Testis (tissue), 2 donors: ENCODE measurements at regions not wholly inside any gene's neighbourhood (a gene's known extent, or its start where the extent isn't known, plus 50 kb on each side); places are given as distances from the start of the nearest gene placed in this dataset.

Experiments
- DNase-seq: peaks from one replicate; pipeline ENCODE4 v3.0.0-alpha.2; 2019
- H3K27ac ChIP-seq, 2 donors: fragments of 200-600 bp; sonication (generic); one replicate each; pipeline ENCODE4 v1.5.1; 2019
- H3K27me3 ChIP-seq: fragments of 200-600 bp; sonication (generic); one replicate; pipeline ENCODE4 v1.5.1; 2019
- H3K36me3 ChIP-seq: fragments of 200-600 bp; sonication (generic); one replicate; pipeline ENCODE4 v1.5.1; 2017; ENCODE audit warnings: low read depth; ENCODE audit errors: missing control alignments
- H3K4me1 ChIP-seq: fragments of 200-600 bp; sonication (generic); one replicate; pipeline ENCODE4 v1.5.1; 2019
- H3K4me3 ChIP-seq, 2 donors: fragments of 200-600 bp; sonication (generic); one replicate each; pipeline ENCODE4 v1.5.1; 2017 to 2019
- H3K9me3 ChIP-seq: fragments of 200-600 bp; sonication (generic); one replicate; pipeline ENCODE4 v1.5.1; 2017
- POLR2A ChIP-seq: fragments of 450-650 bp; IDR thresholded peaks from one replicate; pipeline ENCODE4 v1.6.1; 2017; ENCODE audit warnings: antibody characterized with exemption, mild to moderate bottlenecking, moderate library complexity
- WGBS, 2 donors: methylation state at CpG; one replicate each; pipeline ENCODE4 v1.1.5; 2018; 5-methylcytosine and 5-hydroxymethylcytosine counted together
- intact Hi-C: fragments of 100-400 bp; cut with DNase I; formaldehyde crosslinking; loops from one replicate; pipeline ENCODE4 v1.15.1; 2023; ENCODE audit warnings: low total_unique reads
- TF ChIP-seq, protein P1 (sequence below), 3 experiments: fragments of 450-650 bp in 2 of 3; fragments of 200-600 bp in 1 of 3; sonication (generic) in 1 of 3; IDR thresholded peaks; one replicate each; pipeline ENCODE4 v1.5.1; 2016 to 2019; ENCODE audit warnings: antibody characterized with exemption in 3 of 3, mild to moderate bottlenecking in 2 of 3, moderate library complexity in 1 of 3

DNA sequence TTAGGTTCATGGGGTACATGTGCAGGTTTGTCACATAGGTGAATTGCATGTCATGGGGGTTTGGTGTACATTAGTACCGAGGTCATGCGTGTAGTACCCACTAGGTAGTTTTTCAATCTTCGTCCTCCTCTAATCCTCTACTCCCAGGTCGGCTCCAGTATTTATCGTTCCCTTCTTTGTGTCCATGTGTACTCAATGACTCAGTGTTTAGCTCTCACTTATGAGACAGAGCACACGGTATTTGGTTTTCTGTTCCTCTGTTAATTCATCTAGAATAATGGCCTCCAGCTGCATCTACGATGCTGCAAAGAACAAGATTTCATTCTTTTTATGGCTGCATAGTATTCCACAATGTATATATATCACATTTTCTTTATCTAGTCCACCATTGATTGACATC, 850.9 kb upstream of the MDGA2 start:
- intact Hi-C loops: no loop called here
- no peaks in the 10 kb centered on the region for H3K27me3 ChIP-seq
- no peaks in the 10 kb centered on the region for H3K36me3 ChIP-seq
- 76% methylated on average over 7 of the region's 7 CpGs for WGBS, 2 donors
- H3K4me3 ChIP-seq: no peak overlapping the region
- DNase-seq: no peak
- H3K27ac ChIP-seq: no peak overlapping the region
- no peaks in the 10 kb centered on the region for H3K9me3 ChIP-seq
- H3K4me1 ChIP-seq: no peaks in the 10 kb centered on the region
- TF ChIP-seq, protein P1, sequence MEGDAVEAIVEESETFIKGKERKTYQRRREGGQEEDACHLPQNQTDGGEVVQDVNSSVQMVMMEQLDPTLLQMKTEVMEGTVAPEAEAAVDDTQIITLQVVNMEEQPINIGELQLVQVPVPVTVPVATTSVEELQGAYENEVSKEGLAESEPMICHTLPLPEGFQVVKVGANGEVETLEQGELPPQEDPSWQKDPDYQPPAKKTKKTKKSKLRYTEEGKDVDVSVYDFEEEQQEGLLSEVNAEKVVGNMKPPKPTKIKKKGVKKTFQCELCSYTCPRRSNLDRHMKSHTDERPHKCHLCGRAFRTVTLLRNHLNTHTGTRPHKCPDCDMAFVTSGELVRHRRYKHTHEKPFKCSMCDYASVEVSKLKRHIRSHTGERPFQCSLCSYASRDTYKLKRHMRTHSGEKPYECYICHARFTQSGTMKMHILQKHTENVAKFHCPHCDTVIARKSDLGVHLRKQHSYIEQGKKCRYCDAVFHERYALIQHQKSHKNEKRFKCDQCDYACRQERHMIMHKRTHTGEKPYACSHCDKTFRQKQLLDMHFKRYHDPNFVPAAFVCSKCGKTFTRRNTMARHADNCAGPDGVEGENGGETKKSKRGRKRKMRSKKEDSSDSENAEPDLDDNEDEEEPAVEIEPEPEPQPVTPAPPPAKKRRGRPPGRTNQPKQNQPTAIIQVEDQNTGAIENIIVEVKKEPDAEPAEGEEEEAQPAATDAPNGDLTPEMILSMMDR (IDR thresholded peaks at IDR 0.05): no peak
- TF ChIP-seq POLR2A: no peak

DNA sequence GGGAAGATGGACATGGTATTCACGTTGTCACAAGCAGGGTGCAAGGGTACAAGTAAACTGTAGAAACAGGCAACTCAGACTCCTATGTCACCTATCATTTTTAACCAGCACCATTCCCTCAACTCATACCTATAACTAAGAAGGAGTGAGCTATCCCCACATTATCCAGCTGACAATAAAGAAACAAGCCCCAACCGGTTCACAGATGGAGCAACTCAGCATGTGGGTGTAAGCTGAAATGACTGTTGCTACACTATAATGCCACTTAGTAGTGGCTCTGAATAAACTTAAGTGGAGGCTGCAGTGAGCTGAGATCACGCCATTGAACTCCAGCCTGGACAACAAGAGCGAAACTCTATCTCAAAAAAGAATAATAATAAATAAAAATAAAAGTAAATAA, 829.5 kb upstream of the MDGA2 start:
- DNase-seq: no peak
- no peaks in the 10 kb centered on the region for H3K4me1 ChIP-seq
- H3K27ac ChIP-seq: no peak overlapping the region
- TF ChIP-seq POLR2A: no peak
- TF ChIP-seq, protein P1 (IDR thresholded peaks at IDR 0.05): no peak
- intact Hi-C loops: no loop called here
- no peak overlapping the region for H3K4me3 ChIP-seq
- no peaks in the 10 kb centered on the region for H3K9me3 ChIP-seq
- no peaks in the 10 kb centered on the region for H3K36me3 ChIP-seq
- H3K27me3 ChIP-seq: no peaks in the 10 kb centered on the region
- WGBS, 2 donors: 81 to 83% methylated on average over 4 of the region's 4 CpGs

GRCh38 chr14:48490756-48491155, 815.4 kb upstream of the MDGA2 start:
- Histone ChIP-seq H3K36me3 (no peaks in the 10 kb centered on the region), H3K27me3 (no peaks in the 10 kb centered on the region), H3K27ac (no peak overlapping the region), H3K4me3 (no peak overlapping the region), H3K9me3 (no peaks in the 10 kb centered on the region), H3K4me1 (no peaks in the 10 kb centered on the region)
- no peak for DNase-seq
- intact Hi-C loops: no loop called here
- 89 to 95% methylated on average over 4 of the region's 4 CpGs for WGBS, 2 donors
- TF ChIP-seq POLR2A: no peak
- TF ChIP-seq, protein P1 (IDR thresholded peaks at IDR 0.05): no peak

DNA sequence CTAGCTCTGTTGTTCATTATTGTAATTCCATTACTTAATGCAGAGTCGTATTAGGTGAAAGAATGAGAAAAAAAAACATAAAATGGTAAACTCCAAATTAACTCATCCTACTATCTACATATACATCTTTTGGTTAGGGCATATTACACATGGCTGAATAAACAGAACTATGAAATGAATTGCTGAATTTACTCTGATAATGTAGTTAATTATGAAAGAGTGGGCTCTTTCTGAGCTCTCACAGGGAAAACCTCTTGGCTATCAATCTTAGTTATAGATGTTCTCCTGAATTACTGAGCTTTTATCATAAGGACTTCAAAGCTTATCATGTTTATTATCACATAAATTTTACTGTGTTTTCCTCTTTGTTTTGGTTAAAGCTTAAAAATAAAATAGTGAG, 798.5 kb upstream of the MDGA2 start:
- no peaks in the 10 kb centered on the region for H3K4me1 ChIP-seq
- H3K4me3 ChIP-seq: no peak overlapping the region
- DNase-seq: no peak
- H3K27ac ChIP-seq: no peak overlapping the region
- intact Hi-C loops: no loop called here
- TF ChIP-seq POLR2A: no peak
- TF ChIP-seq, protein P1 (IDR thresholded peaks at IDR 0.05): no peak
- H3K9me3 ChIP-seq: no peaks in the 10 kb centered on the region
- WGBS, 2 donors: 63 to 76% methylated on average over 1 of the region's 1 CpG
- H3K36me3 ChIP-seq: no peaks in the 10 kb centered on the region
- no peaks in the 10 kb centered on the region for H3K27me3 ChIP-seq

DNA sequence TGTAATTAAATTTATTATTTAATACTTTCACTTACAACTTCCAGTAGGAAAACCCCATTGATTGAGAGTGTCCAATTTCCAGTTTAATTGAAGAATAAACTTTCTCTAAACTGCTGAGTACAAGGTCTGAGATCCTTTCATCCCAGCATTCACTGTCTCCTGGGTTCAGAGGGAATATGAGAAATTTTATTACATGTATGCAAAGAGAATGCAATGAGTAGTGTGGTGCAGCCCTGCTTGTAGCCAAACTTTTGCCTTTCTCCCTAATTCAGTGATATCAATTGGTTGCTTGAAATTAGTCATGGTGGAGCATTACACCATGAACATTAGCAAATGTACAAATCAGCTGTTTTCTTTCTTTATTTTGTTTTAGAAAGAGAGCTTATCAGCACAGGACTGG, 780.6 kb upstream of the MDGA2 start:
- TF ChIP-seq, protein P1 (IDR thresholded peaks at IDR 0.05): no peak
- no peak for TF ChIP-seq POLR2A
- intact Hi-C loops: no loop called here
- DNase-seq: no peak
- no peak overlapping the region for H3K4me3 ChIP-seq
- H3K27me3 ChIP-seq: no peaks in the 10 kb centered on the region
- H3K4me1 ChIP-seq: no peaks in the 10 kb centered on the region
- no peak overlapping the region for H3K27ac ChIP-seq
- H3K36me3 ChIP-seq: no peaks in the 10 kb centered on the region
- H3K9me3 ChIP-seq: no peaks in the 10 kb centered on the region
